ENCODE measurements at regions not wholly inside any gene's neighbourhood (a gene's known extent, or its start where the extent isn't known, plus 50 kb on each side); places are given as distances from the start of the nearest gene placed in this dataset.

GRCh38 chr17:13957636-13958035, 111.7 kb upstream of the COX10 start:
- Mint-ChIP-seq H3K4me3 (no peak overlapping the region), H3K27ac (no peak overlapping the region), H3K4me1 (ENCODE audit: low read depth) (peaks cover 8% of the 10 kb centered on the region), H3K27me3 (ENCODE audit: low read depth) (no peaks in the 10 kb centered on the region), H3K36me3 (ENCODE audit: low read depth) (peaks cover 12% of the 10 kb centered on the region), H3K9me3 (no peaks in the 10 kb centered on the region)
- no peak for DNase-seq (ENCODE audit: low spot score)

- Mint-ChIP-seq H3K4me3 (no peak overlapping the region), H3K4me1 (ENCODE audit: low read depth) (peaks cover 16% of the 10 kb centered on the region), H3K36me3 (ENCODE audit: low read depth) (peaks cover 12% of the 10 kb centered on the region), H3K27me3 (ENCODE audit: low read depth) (no peaks in the 10 kb centered on the region), H3K27ac (no peak overlapping the region), H3K9me3 (no peaks in the 10 kb centered on the region)
- DNase-seq (ENCODE audit: low spot score): no peak
These were observed 110.5 kb upstream of the COX10 start for GRCh38 chr17:13958773-13959172.

- DNase-seq (ENCODE audit: low spot score): no peak
- Mint-ChIP-seq H3K27me3 (ENCODE audit: low read depth) (no peaks in the 10 kb centered on the region), H3K4me3 (no peak overlapping the region), H3K4me1 (ENCODE audit: low read depth) (peaks cover 20% of the 10 kb centered on the region), H3K27ac (no peak overlapping the region), H3K9me3 (no peaks in the 10 kb centered on the region), H3K36me3 (ENCODE audit: low read depth) (no peaks in the 10 kb centered on the region)
These were observed 108.0 kb upstream of the COX10 start for GRCh38 chr17:13961265-13961664.

- peaks cover 20% of the 10 kb centered on the region for H3K4me1 Mint-ChIP-seq (ENCODE audit: low read depth)
- peak overlapping the region; percentile 1 for H3K4me3 Mint-ChIP-seq
- DNase-seq (ENCODE audit: low spot score): no peak
- H3K27me3 Mint-ChIP-seq (ENCODE audit: low read depth): no peaks in the 10 kb centered on the region
- H3K9me3 Mint-ChIP-seq: no peaks in the 10 kb centered on the region
- no peaks in the 10 kb centered on the region for H3K36me3 Mint-ChIP-seq (ENCODE audit: low read depth)
- peak overlapping the region; percentile 1 for H3K27ac Mint-ChIP-seq
These were observed 106.5 kb upstream of the COX10 start for GRCh38 chr17:13962716-13963240.

- Mint-ChIP-seq H3K4me1 (ENCODE audit: low read depth) (peaks cover 17% of the 10 kb centered on the region), H3K27ac (no peak overlapping the region), H3K4me3 (no peak overlapping the region), H3K9me3 (no peaks in the 10 kb centered on the region), H3K36me3 (ENCODE audit: low read depth) (peaks cover 2% of the 10 kb centered on the region), H3K27me3 (ENCODE audit: low read depth) (no peaks in the 10 kb centered on the region)
- DNase-seq (ENCODE audit: low spot score): no peak
These were observed 101.9 kb upstream of the COX10 start for GRCh38 chr17:13967416-13967815.

- Mint-ChIP-seq H3K27ac (no peak overlapping the region), H3K36me3 (ENCODE audit: low read depth) (peaks cover 2% of the 10 kb centered on the region), H3K4me1 (ENCODE audit: low read depth) (peaks cover 3% of the 10 kb centered on the region), H3K4me3 (no peak overlapping the region), H3K27me3 (ENCODE audit: low read depth) (no peaks in the 10 kb centered on the region), H3K9me3 (no peaks in the 10 kb centered on the region)
- DNase-seq (ENCODE audit: low spot score): no peak
These were observed 98.8 kb upstream of the COX10 start for GRCh38 chr17:13970531-13970930.

- peaks cover 19% of the 10 kb centered on the region for H3K36me3 Mint-ChIP-seq (ENCODE audit: low read depth)
These were observed 95.2 kb upstream of the COX10 start for GRCh38 chr17:13973960-13974651.

GRCh38 chr17:13977837-13978236, 91.5 kb upstream of the COX10 start:
- Mint-ChIP-seq H3K36me3 (ENCODE audit: low read depth) (peaks cover 44% of the 10 kb centered on the region), H3K4me3 (no peak overlapping the region)

More at GRCh38 chr17:13973960-13974651, 95.2 kb upstream of the COX10 start:
- H3K27me3 Mint-ChIP-seq (ENCODE audit: low read depth): no peaks in the 10 kb centered on the region
- peaks cover 4% of the 10 kb centered on the region for H3K9me3 Mint-ChIP-seq
- no peak for DNase-seq (ENCODE audit: low spot score)
- H3K4me3 Mint-ChIP-seq: no peak overlapping the region
- peaks cover 10% of the 10 kb centered on the region for H3K4me1 Mint-ChIP-seq (ENCODE audit: low read depth)
- no peak overlapping the region for H3K27ac Mint-ChIP-seq

GRCh38 chr17:13978478-13978877, 90.8 kb upstream of the COX10 start:
- Mint-ChIP-seq H3K4me1 (ENCODE audit: low read depth) (peaks cover 16% of the 10 kb centered on the region), H3K27ac (no peak overlapping the region), H3K36me3 (ENCODE audit: low read depth) (peaks cover 46% of the 10 kb centered on the region), H3K4me3 (no peak overlapping the region), H3K9me3 (peaks cover 11% of the 10 kb centered on the region), H3K27me3 (ENCODE audit: low read depth) (no peaks in the 10 kb centered on the region)
- DNase-seq (ENCODE audit: low spot score): no peak

More at GRCh38 chr17:13977837-13978236, 91.5 kb upstream of the COX10 start:
- DNase-seq (ENCODE audit: low spot score): no peak
- Mint-ChIP-seq H3K4me1 (ENCODE audit: low read depth) (peaks cover 15% of the 10 kb centered on the region), H3K9me3 (peaks cover 11% of the 10 kb centered on the region), H3K27ac (no peak overlapping the region), H3K27me3 (ENCODE audit: low read depth) (no peaks in the 10 kb centered on the region)

- Mint-ChIP-seq H3K27me3 (ENCODE audit: low read depth) (no peaks in the 10 kb centered on the region), H3K27ac (peak overlapping the region; percentile 17), H3K9me3 (peaks cover 11% of the 10 kb centered on the region), H3K4me3 (no peak overlapping the region), H3K36me3 (ENCODE audit: low read depth) (peaks cover 46% of the 10 kb centered on the region), H3K4me1 (ENCODE audit: low read depth) (peaks cover 18% of the 10 kb centered on the region)
- no peak for DNase-seq (ENCODE audit: low spot score)
These were observed 87.4 kb upstream of the COX10 start for GRCh38 chr17:13981881-13982280.

- Mint-ChIP-seq H3K27me3 (ENCODE audit: low read depth) (no peaks in the 10 kb centered on the region), H3K36me3 (ENCODE audit: low read depth) (peaks cover 35% of the 10 kb centered on the region), H3K27ac (no peak overlapping the region), H3K9me3 (peaks cover 7% of the 10 kb centered on the region), H3K4me1 (ENCODE audit: low read depth) (peaks cover 14% of the 10 kb centered on the region), H3K4me3 (no peak overlapping the region)
- no peak for DNase-seq (ENCODE audit: low spot score)
These were observed 84.3 kb upstream of the COX10 start for GRCh38 chr17:13984956-13985355.

GRCh38 chr17:13986855-13987254, 82.4 kb upstream of the COX10 start:
- peaks cover under 1% of the 10 kb centered on the region for H3K9me3 Mint-ChIP-seq
- no peaks in the 10 kb centered on the region for H3K27me3 Mint-ChIP-seq (ENCODE audit: low read depth)
- peaks cover 16% of the 10 kb centered on the region for H3K4me1 Mint-ChIP-seq (ENCODE audit: low read depth)
- no peak overlapping the region for H3K27ac Mint-ChIP-seq
- no peak overlapping the region for H3K4me3 Mint-ChIP-seq
- no peak for DNase-seq (ENCODE audit: low spot score)
- H3K36me3 Mint-ChIP-seq (ENCODE audit: low read depth): peaks cover 27% of the 10 kb centered on the region

- no peak overlapping the region for H3K27ac Mint-ChIP-seq
- peaks cover 14% of the 10 kb centered on the region for H3K36me3 Mint-ChIP-seq (ENCODE audit: low read depth)
- no peak for DNase-seq (ENCODE audit: low spot score)
- no peak overlapping the region for H3K4me3 Mint-ChIP-seq
- no peaks in the 10 kb centered on the region for H3K27me3 Mint-ChIP-seq (ENCODE audit: low read depth)
- no peaks in the 10 kb centered on the region for H3K9me3 Mint-ChIP-seq
- peaks cover 9% of the 10 kb centered on the region for H3K4me1 Mint-ChIP-seq (ENCODE audit: low read depth)
These were observed 80.2 kb upstream of the COX10 start for GRCh38 chr17:13989138-13989537.

- H3K27ac Mint-ChIP-seq: no peak overlapping the region
- no peaks in the 10 kb centered on the region for H3K27me3 Mint-ChIP-seq (ENCODE audit: low read depth)
- H3K36me3 Mint-ChIP-seq (ENCODE audit: low read depth): peaks cover 9% of the 10 kb centered on the region
- no peak for DNase-seq (ENCODE audit: low spot score)
- H3K4me3 Mint-ChIP-seq: no peak overlapping the region
- no peaks in the 10 kb centered on the region for H3K9me3 Mint-ChIP-seq
- H3K4me1 Mint-ChIP-seq (ENCODE audit: low read depth): peaks cover 7% of the 10 kb centered on the region
These were observed 76.2 kb upstream of the COX10 start for GRCh38 chr17:13993106-13993505.

GRCh38 chr17:13994050-13994449, 75.3 kb upstream of the COX10 start:
- Mint-ChIP-seq H3K27me3 (ENCODE audit: low read depth) (no peaks in the 10 kb centered on the region), H3K4me1 (ENCODE audit: low read depth) (peaks cover 7% of the 10 kb centered on the region), H3K9me3 (no peaks in the 10 kb centered on the region), H3K36me3 (ENCODE audit: low read depth) (peaks cover 8% of the 10 kb centered on the region), H3K4me3 (no peak overlapping the region), H3K27ac (no peak overlapping the region)
- no peak for DNase-seq (ENCODE audit: low spot score)
